ENCODE measurements at regions not wholly inside any gene's neighbourhood (a gene's known extent, or its start where the extent isn't known, plus 50 kb on each side); places are given as distances from the start of the nearest gene placed in this dataset.

- no peak for DNase-seq (ENCODE audit: low read depth, low spot score)
- dilution Hi-C loops (cut with MboI; ENCODE audit: extremely low pct_ligation_motif_present, low sequenced_read_pairs) = no loop called here
- no peak overlapping the region for H3K4me2 ChIP-seq (ENCODE audit: control insufficient read depth, extremely low read depth, insufficient read depth, low read depth, low read length)
These were observed 107.8 kb upstream of the GAS1 start for GRCh38 chr9:87054999-87055686.

GRCh38 chr9:87059772-87060171 is 112.5 kb upstream of the GAS1 start:
- Histone ChIP-seq H3K4me3 (ENCODE audit: control insufficient read depth in 2 of 3, extremely low read depth in 1 of 3, insufficient read depth in 2 of 3, low read depth in 1 of 3, low read length in 3 of 3) (no peak overlapping the region), H3K27ac (ENCODE audit: control insufficient read depth, insufficient read depth, low read length) (no peak overlapping the region), H3K36me3 (ENCODE audit: control insufficient read depth in 2 of 2, extremely low read depth in 1 of 2, insufficient read depth in 2 of 2, low read length in 2 of 2) (no peaks in the 10 kb centered on the region), H3K27me3 (ENCODE audit: control insufficient read depth, extremely low read depth, insufficient read depth, low read length) (no peaks in the 10 kb centered on the region), H3K9me3 (ENCODE audit: control insufficient read depth, low read depth, low read length) (no peaks in the 10 kb centered on the region), H2AFZ (ENCODE audit: control insufficient read depth, low read length) (no peak overlapping the region), H3K9me1 (ENCODE audit: control insufficient read depth, extremely low read depth, insufficient read depth, low read length) (no peaks in the 10 kb centered on the region), H3K4me2 (ENCODE audit: control insufficient read depth, extremely low read depth, insufficient read depth, low read depth, low read length) (no peak overlapping the region), H3K9ac (ENCODE audit: control insufficient read depth, extremely low read depth, insufficient read depth, low read length) (no peak overlapping the region), H3K4me1 (ENCODE audit: control insufficient read depth, extremely low read depth, insufficient read depth, low read length) (no peaks in the 10 kb centered on the region), H3K79me2 (ENCODE audit: control insufficient read depth, insufficient read depth, low read length) (no peaks in the 10 kb centered on the region), H4K20me1 (ENCODE audit: control insufficient read depth, extremely low read depth, insufficient read depth, low read length) (no peaks in the 10 kb centered on the region)
- TF ChIP-seq, protein P1, sequence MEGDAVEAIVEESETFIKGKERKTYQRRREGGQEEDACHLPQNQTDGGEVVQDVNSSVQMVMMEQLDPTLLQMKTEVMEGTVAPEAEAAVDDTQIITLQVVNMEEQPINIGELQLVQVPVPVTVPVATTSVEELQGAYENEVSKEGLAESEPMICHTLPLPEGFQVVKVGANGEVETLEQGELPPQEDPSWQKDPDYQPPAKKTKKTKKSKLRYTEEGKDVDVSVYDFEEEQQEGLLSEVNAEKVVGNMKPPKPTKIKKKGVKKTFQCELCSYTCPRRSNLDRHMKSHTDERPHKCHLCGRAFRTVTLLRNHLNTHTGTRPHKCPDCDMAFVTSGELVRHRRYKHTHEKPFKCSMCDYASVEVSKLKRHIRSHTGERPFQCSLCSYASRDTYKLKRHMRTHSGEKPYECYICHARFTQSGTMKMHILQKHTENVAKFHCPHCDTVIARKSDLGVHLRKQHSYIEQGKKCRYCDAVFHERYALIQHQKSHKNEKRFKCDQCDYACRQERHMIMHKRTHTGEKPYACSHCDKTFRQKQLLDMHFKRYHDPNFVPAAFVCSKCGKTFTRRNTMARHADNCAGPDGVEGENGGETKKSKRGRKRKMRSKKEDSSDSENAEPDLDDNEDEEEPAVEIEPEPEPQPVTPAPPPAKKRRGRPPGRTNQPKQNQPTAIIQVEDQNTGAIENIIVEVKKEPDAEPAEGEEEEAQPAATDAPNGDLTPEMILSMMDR (optimal IDR thresholded peaks at IDR 0.05 in 1 of 3, IDR thresholded peaks at IDR 0.05 in 1 of 3, conservative IDR thresholded peaks at IDR 0.05 in 1 of 3; ENCODE audit: extremely low read depth in 1 of 3, insufficient read depth in 2 of 3, low read length in 3 of 3) = no peak
- TF ChIP-seq EZH2 (IDR thresholded peaks at IDR 0.05; ENCODE audit: low read length) = no peak
- no peak for DNase-seq (ENCODE audit: low read depth, low spot score)
- dilution Hi-C loops (cut with MboI; ENCODE audit: extremely low pct_ligation_motif_present, low sequenced_read_pairs) = no loop called here
- no peak for FAIRE-seq

More at GRCh38 chr9:87054999-87055686, 107.8 kb upstream of the GAS1 start:
- no peak overlapping the region for H3K9ac ChIP-seq (ENCODE audit: control insufficient read depth, extremely low read depth, insufficient read depth, low read length)
- H3K27ac ChIP-seq (ENCODE audit: control insufficient read depth, insufficient read depth, low read length) = no peak overlapping the region
- H3K27me3 ChIP-seq (ENCODE audit: control insufficient read depth, extremely low read depth, insufficient read depth, low read length) = no peaks in the 10 kb centered on the region
- no peaks in the 10 kb centered on the region for H3K36me3 ChIP-seq (ENCODE audit: control insufficient read depth in 2 of 2, extremely low read depth in 1 of 2, insufficient read depth in 2 of 2, low read length in 2 of 2)
- H2AFZ ChIP-seq (ENCODE audit: control insufficient read depth, low read length) = no peak overlapping the region
- FAIRE-seq = no peak
- H3K4me3 ChIP-seq (ENCODE audit: control insufficient read depth in 2 of 3, extremely low read depth in 1 of 3, insufficient read depth in 2 of 3, low read depth in 1 of 3, low read length in 3 of 3) = no peak overlapping the region
- H3K79me2 ChIP-seq (ENCODE audit: control insufficient read depth, insufficient read depth, low read length) = no peaks in the 10 kb centered on the region
- H3K9me1 ChIP-seq (ENCODE audit: control insufficient read depth, extremely low read depth, insufficient read depth, low read length) = no peaks in the 10 kb centered on the region
- H3K9me3 ChIP-seq (ENCODE audit: control insufficient read depth, low read depth, low read length) = no peaks in the 10 kb centered on the region
- H4K20me1 ChIP-seq (ENCODE audit: control insufficient read depth, extremely low read depth, insufficient read depth, low read length) = no peaks in the 10 kb centered on the region
- no peaks in the 10 kb centered on the region for H3K4me1 ChIP-seq (ENCODE audit: control insufficient read depth, extremely low read depth, insufficient read depth, low read length)
- TF ChIP-seq EZH2 (IDR thresholded peaks at IDR 0.05; ENCODE audit: low read length) = no peak
- TF ChIP-seq, protein P1 (optimal IDR thresholded peaks at IDR 0.05 in 1 of 3, IDR thresholded peaks at IDR 0.05 in 1 of 3, conservative IDR thresholded peaks at IDR 0.05 in 1 of 3; ENCODE audit: extremely low read depth in 1 of 3, insufficient read depth in 2 of 3, low read length in 3 of 3) = no peak
